OCI-LY1 (cell line): ENCODE measurements at regions not wholly inside any gene's neighbourhood (a gene's known extent, or its start where the extent isn't known, plus 50 kb on each side); places are given as distances from the start of the nearest gene placed in this dataset.

Source experiments
- CTCF ChIP-seq: fragments of 200-600 bp; sonication (generic), shearing (Covaris generic); IDR thresholded peaks from 2 replicates; pipeline ENCODE4 v1.5.1; 2017; ENCODE audit warnings: mild to moderate bottlenecking, antibody characterized with exemption, low read length, moderate library complexity, mixed read lengths
- EZH2 ChIP-seq: fragments of 200-600 bp; sonication (generic), shearing (Covaris generic); IDR thresholded peaks from 2 replicates; pipeline ENCODE4 v1.8.0; 2017; ENCODE audit warnings: borderline replicate concordance, mixed run types, mild to moderate bottlenecking, antibody characterized with exemption, low read length, moderate library complexity, mixed read lengths

- TF ChIP-seq CTCF: no peak
- TF ChIP-seq EZH2: no peak
Observed at GRCh38 chr4:129384974-129385373, 289.0 kb downstream of the C4orf33 start.
